GM12875 (cell line): ENCODE measurements at regions not wholly inside any gene's neighbourhood (a gene's known extent, or its start where the extent isn't known, plus 50 kb on each side); places are given as distances from the start of the nearest gene placed in this dataset.

Source experiments
- H3K4me3 ChIP-seq: one replicate; pipeline ENCODE4 v1.5.1; 2011; ENCODE audit warnings: low read depth, low read length, control low read depth
- CTCF ChIP-seq: IDR thresholded peaks from 2 replicates; pipeline ENCODE4 v1.5.1; 2011; ENCODE audit warnings: low read depth, mild to moderate bottlenecking, control low read depth, inconsistent platforms, low read length, moderate library complexity, borderline replicate concordance; ENCODE audit not compliant: insufficient read depth

- no peak for TF ChIP-seq CTCF
These were observed 152.5 kb upstream of the NPHP3 start for GRCh38 chr3:132874701-132875100.

GRCh38 chr3:132872711-132873110 is 150.5 kb upstream of the NPHP3 start:
- no peak for TF ChIP-seq CTCF
- no peak overlapping the region for H3K4me3 ChIP-seq

More at GRCh38 chr3:132874701-132875100, 152.5 kb upstream of the NPHP3 start:
- no peak overlapping the region for H3K4me3 ChIP-seq

GRCh38 chr3:132871956-132872355 is 149.7 kb upstream of the NPHP3 start:
- no peak for TF ChIP-seq CTCF
- H3K4me3 ChIP-seq = no peak overlapping the region

- TF ChIP-seq CTCF = no peak
- no peak overlapping the region for H3K4me3 ChIP-seq
These were observed 148.3 kb upstream of the NPHP3 start for GRCh38 chr3:132870541-132870940.

GRCh38 chr3:132867956-132868355 is 145.7 kb upstream of the NPHP3 start:
- TF ChIP-seq CTCF = no peak
- H3K4me3 ChIP-seq = no peak overlapping the region

- no peak overlapping the region for H3K4me3 ChIP-seq
- no peak for TF ChIP-seq CTCF
These were observed 145.3 kb upstream of the NPHP3 start for GRCh38 chr3:132867526-132867925.

GRCh38 chr3:132857317-132857716 is 135.1 kb upstream of the NPHP3 start:
- no peak overlapping the region for H3K4me3 ChIP-seq
- no peak for TF ChIP-seq CTCF
